PC-9 (cell line): ENCODE measurements at regions not wholly inside any gene's neighbourhood (a gene's known extent, or its start where the extent isn't known, plus 50 kb on each side); places are given as distances from the start of the nearest gene placed in this dataset.

ENCODE experiments used
- BruUV-seq: library from RNA; stranded (reverse); fragments of 400-500 nt; replicated peaks from 2 replicates; lab custom pipeline; 2021; lab: Mats Ljungman, UMichigan
- CTCF ChIA-PET: fragments of 300-600 bp; sonication (Branson Sonifier 250); formaldehyde crosslinking; loops from one replicate; lab custom pipeline; 2022; ENCODE audit warnings: antibody characterized with exemption; lab: Charles Lee
- POLR2A ChIA-PET: fragments of 300-600 bp; sonication (Branson Sonifier 250); formaldehyde crosslinking; loops from one replicate; lab custom pipeline; 2022; ENCODE audit warnings: antibody characterized with exemption; ENCODE audit not compliant: unreplicated experiment; lab: Charles Lee
- DNase-seq, 2 experiments: peaks; one replicate each; pipeline versions ENCODE4 v3.0.0 to v3.0.0-alpha.2; 2015 to 2022; ENCODE audit warnings: mixed read lengths in 1 of 2
- H2AFZ ChIP-seq: fragments of 200-600 bp; sonication (generic); 2 replicates; pipeline ENCODE4 v1.8.1; 2017; ENCODE audit warnings: antibody characterized with exemption
- H3F3A ChIP-seq: fragments of 200-600 bp; sonication (generic); 2 replicates; pipeline ENCODE4 v1.8.1; 2017; ENCODE audit warnings: antibody characterized with exemption, mild to moderate bottlenecking, low read depth; ENCODE audit not compliant: insufficient read depth
- H3K27ac ChIP-seq: fragments of 200-600 bp; sonication (generic); 2 replicates; pipeline ENCODE4 v1.6.1; 2016; ENCODE audit warnings: mixed run types
- H3K27me3 ChIP-seq: fragments of 200-600 bp; sonication (generic); 2 replicates; pipeline ENCODE4 v1.6.1; 2016; ENCODE audit warnings: low read depth, mixed run types; ENCODE audit not compliant: insufficient read depth
- H3K36me3 ChIP-seq: fragments of 200-600 bp; sonication (generic); 2 replicates; pipeline ENCODE4 v1.6.1; 2016; ENCODE audit warnings: low read depth, mixed run types
- H3K4me1 ChIP-seq: fragments of 200-600 bp; sonication (generic); replicated peaks from 2 replicates; pipeline ENCODE4 v1.6.1; 2016; ENCODE audit warnings: mixed run types; ENCODE audit not compliant: insufficient read depth
- H3K4me2 ChIP-seq: fragments of 200-600 bp; sonication (generic); 2 replicates; pipeline ENCODE4 v1.6.1; 2017; ENCODE audit warnings: mixed run types
- H3K4me3 ChIP-seq: fragments of 200-600 bp; sonication (generic); 2 replicates; pipeline ENCODE4 v1.6.1; 2016; ENCODE audit warnings: mixed run types
- H3K79me2 ChIP-seq: fragments of 200-600 bp; sonication (generic); 2 replicates; pipeline ENCODE4 v1.6.1; 2017; ENCODE audit warnings: low read depth, mixed run types
- H3K9me2 ChIP-seq: fragments of 200-600 bp; sonication (generic); 2 replicates; pipeline ENCODE4 v1.8.1; 2017; ENCODE audit warnings: mild to moderate bottlenecking; ENCODE audit not compliant: insufficient read depth
- H3K9me3 ChIP-seq: fragments of 200-600 bp; sonication (generic); 2 replicates; pipeline ENCODE4 v1.8.1; 2016; ENCODE audit warnings: low read depth; ENCODE audit not compliant: insufficient read depth
- H4K20me1 ChIP-seq: fragments of 200-600 bp; sonication (generic); 2 replicates; pipeline ENCODE4 v1.8.1; 2017; ENCODE audit not compliant: insufficient read depth
- EZH2 ChIP-seq: fragments of 200-600 bp; sonication (generic); IDR thresholded peaks from 2 replicates; pipeline ENCODE4 v1.8.0; 2017; ENCODE audit warnings: antibody characterized with exemption, low read depth
- intact Hi-C: fragments of 100-400 bp; cut with micrococcal nuclease; formaldehyde crosslinking; loops from one replicate; pipeline ENCODE4 v1.10.0; 2022; ENCODE audit not compliant: unreplicated experiment
- TF ChIP-seq, protein P1 (sequence below): fragments of 200-600 bp; sonication (generic); conservative IDR thresholded peaks from 2 replicates; pipeline ENCODE4 v1.6.1; 2017; ENCODE audit warnings: mixed run types, antibody characterized with exemption, mild to moderate bottlenecking, moderate library complexity

DNA sequence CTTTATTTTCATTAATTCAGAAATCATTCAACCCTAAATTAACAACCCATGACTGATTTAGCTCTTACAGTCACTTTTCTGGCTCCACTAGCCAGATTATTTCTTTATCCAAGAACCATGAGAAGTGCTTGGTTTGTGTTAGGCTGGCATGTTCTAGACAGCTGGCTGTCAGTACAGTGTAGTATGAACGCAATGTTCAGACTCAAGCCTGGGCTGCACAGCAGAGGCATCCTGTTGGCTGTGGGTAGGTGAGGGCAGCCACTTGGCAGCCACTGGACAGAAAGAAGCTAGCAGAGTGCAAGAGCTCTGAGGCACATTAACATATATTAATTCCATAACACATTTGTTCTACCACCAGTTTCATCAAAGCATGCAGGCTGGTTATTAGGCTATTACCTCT lies 522.9 kb upstream of the FSHR start:
- BruUV-seq = no TSS peak
- Histone ChIP-seq H3F3A (no peaks in the 10 kb centered on the region), H3K36me3 (no peaks in the 10 kb centered on the region), H4K20me1 (no peaks in the 10 kb centered on the region), H3K9me2 (no peaks in the 10 kb centered on the region), H3K4me1 (no peaks in the 10 kb centered on the region), H3K79me2 (no peaks in the 10 kb centered on the region), H2AFZ (no peak overlapping the region), H3K9me3 (no peaks in the 10 kb centered on the region), H3K4me3 (no peak overlapping the region), H3K27me3 (peaks cover 4% of the 10 kb centered on the region), H3K4me2 (no peak overlapping the region), H3K27ac (no peak overlapping the region)
- DNase-seq = no peak
- no peak for TF ChIP-seq EZH2
- TF ChIP-seq, protein P1, sequence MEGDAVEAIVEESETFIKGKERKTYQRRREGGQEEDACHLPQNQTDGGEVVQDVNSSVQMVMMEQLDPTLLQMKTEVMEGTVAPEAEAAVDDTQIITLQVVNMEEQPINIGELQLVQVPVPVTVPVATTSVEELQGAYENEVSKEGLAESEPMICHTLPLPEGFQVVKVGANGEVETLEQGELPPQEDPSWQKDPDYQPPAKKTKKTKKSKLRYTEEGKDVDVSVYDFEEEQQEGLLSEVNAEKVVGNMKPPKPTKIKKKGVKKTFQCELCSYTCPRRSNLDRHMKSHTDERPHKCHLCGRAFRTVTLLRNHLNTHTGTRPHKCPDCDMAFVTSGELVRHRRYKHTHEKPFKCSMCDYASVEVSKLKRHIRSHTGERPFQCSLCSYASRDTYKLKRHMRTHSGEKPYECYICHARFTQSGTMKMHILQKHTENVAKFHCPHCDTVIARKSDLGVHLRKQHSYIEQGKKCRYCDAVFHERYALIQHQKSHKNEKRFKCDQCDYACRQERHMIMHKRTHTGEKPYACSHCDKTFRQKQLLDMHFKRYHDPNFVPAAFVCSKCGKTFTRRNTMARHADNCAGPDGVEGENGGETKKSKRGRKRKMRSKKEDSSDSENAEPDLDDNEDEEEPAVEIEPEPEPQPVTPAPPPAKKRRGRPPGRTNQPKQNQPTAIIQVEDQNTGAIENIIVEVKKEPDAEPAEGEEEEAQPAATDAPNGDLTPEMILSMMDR = no peak
- POLR2A ChIA-PET = no interaction called here
- intact Hi-C loops = no loop called here
- CTCF ChIA-PET = no interaction called here

DNA sequence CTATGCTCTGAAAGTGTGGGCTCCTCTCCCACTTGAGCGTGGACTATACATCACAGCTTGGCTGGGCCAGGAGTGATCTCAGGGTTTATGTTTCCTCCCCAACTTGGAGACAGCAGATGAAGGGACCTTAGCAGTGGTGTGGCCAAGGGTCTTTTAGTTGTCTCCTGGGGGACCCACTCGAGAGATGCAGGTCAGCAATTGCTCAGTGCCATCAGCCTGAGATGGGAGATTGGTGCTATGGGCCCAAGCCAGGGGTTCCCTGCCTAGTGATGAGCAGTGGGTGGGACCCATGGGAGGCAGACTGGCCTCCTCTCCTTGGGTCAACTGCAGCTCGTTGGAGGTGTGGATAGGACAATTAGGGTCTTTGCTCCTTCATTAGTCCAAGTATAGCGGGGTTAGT lies 510.5 kb upstream of the FSHR start:
- H3K9me2 ChIP-seq = no peaks in the 10 kb centered on the region
- H3F3A ChIP-seq = no peaks in the 10 kb centered on the region
- H3K4me2 ChIP-seq = no peak overlapping the region
- H2AFZ ChIP-seq = no peak overlapping the region
- BruUV-seq = no TSS peak
- intact Hi-C loops = no loop called here
- no peak for TF ChIP-seq EZH2
- TF ChIP-seq, protein P1 = no peak
- ChIA-PET CTCF (no interaction called here), POLR2A (no interaction called here)
- H3K4me3 ChIP-seq = no peak overlapping the region
- H3K36me3 ChIP-seq = no peaks in the 10 kb centered on the region
- no peaks in the 10 kb centered on the region for H3K9me3 ChIP-seq
- H3K4me1 ChIP-seq = no peaks in the 10 kb centered on the region
- no peak overlapping the region for H3K27ac ChIP-seq
- no peaks in the 10 kb centered on the region for H3K27me3 ChIP-seq
- no peaks in the 10 kb centered on the region for H4K20me1 ChIP-seq
- no peaks in the 10 kb centered on the region for H3K79me2 ChIP-seq
- no peak for DNase-seq

DNA sequence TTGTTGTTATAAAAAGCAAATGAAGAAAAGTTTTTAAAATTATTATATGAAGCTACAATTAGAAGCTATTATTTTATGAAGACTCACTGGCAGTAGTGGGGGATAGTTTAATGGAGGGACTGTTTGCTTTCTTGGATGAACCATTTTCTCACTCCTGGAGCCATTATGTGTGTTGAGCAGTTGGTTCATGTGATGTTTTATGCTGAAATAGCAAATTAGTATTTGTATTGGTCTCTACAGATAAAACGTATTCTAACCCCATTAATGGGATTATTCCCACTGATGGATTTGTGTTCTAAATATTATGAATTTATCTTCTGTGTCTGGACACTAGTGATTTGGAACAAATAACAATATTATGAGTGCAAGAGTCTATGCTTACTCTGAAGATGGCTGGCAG lies 507.5 kb upstream of the FSHR start:
- H3K27me3 ChIP-seq = peaks cover 8% of the 10 kb centered on the region; the same call in 1 of the 2 replicates
- H3K79me2 ChIP-seq = no peaks in the 10 kb centered on the region
- no peaks in the 10 kb centered on the region for H3K4me1 ChIP-seq
- H3K9me2 ChIP-seq = no peaks in the 10 kb centered on the region
- no peak for DNase-seq
- no peak overlapping the region for H3K4me3 ChIP-seq
- no peaks in the 10 kb centered on the region for H4K20me1 ChIP-seq
- POLR2A ChIA-PET = no interaction called here
- no peak overlapping the region for H2AFZ ChIP-seq
- no peak overlapping the region for H3K27ac ChIP-seq
- CTCF ChIA-PET = no interaction called here
- no TSS peak for BruUV-seq
- no peaks in the 10 kb centered on the region for H3K36me3 ChIP-seq
- H3F3A ChIP-seq = no peaks in the 10 kb centered on the region
- intact Hi-C loops = no loop called here
- no peak overlapping the region for H3K4me2 ChIP-seq
- H3K9me3 ChIP-seq = no peaks in the 10 kb centered on the region
- TF ChIP-seq, protein P1 = no peak
- no peak for TF ChIP-seq EZH2
